ENCODE measurements at regions not wholly inside any gene's neighbourhood (a gene's known extent, or its start where the extent isn't known, plus 50 kb on each side); places are given as distances from the start of the nearest gene placed in this dataset.

DNA sequence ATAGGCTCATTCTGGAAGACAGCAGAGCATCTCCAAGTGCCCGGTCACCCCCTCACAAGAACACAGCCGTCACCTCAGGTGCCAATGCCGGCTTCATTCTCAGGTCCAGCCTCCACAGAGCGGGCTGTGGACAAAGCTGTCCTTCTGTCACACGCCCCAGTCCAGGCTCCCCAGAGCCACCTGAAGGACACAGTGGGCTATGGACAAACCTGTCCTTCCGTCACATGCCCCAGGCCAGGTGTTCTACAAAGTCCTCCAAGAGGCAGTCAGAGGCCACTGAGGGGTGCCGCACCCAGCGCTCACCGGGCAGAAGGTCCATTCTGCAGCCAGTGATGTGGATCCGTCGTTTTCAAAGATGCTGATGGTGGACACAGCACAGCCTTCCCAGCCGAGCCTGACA, 173.2 kb upstream of the PPP2R2D start:
- no peak for DNase-seq (ENCODE audit: extremely low read depth in 1 of 11, low read depth in 9 of 11, low spot score in 4 of 11)

DNA sequence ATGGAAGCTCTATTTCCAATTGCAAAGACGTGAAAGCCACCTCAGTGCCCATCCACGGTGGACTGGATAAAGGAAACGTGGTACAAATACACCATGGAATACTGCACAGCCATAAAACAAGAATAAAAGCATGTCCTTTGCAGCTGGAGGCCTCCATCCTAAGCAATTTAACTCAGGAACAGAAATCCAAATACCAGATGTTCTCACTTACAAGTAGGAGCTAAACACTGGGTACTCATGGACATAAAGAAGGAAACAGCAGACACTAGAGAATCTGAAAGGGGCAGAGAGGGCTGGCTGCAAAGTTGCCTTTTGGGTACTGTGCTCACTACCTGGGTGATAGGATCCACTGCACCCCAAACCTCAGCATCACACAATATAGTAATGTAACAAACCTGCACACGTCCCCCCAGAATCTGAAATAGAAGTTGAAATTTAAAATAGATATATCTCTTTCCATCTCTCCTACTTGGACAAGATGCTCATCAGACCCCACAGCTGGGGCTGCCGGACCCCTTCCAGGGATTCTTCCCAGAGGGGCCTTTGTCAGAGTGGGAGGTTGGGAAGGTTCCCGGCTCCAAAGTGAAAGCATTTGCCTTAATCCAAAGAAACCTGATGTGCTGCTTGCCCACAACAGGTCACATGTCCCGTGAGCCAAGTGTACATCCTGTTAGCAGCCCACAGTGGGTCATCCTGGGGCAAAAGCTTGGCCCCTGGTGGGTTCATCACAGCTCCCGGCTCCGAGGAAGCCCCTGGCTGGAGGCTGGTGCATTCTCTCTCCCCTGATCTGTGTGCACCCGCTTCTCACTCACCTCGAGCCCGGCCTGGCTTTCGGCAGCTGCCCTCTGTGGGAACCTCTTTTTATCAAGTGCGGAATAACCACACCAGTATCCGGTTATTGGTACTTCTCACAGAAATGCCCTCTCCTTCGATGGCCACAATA, 172.3 kb upstream of the PPP2R2D start:
- no peak for DNase-seq (ENCODE audit: extremely low read depth in 1 of 11, low read depth in 9 of 11, low spot score in 4 of 11)

DNA sequence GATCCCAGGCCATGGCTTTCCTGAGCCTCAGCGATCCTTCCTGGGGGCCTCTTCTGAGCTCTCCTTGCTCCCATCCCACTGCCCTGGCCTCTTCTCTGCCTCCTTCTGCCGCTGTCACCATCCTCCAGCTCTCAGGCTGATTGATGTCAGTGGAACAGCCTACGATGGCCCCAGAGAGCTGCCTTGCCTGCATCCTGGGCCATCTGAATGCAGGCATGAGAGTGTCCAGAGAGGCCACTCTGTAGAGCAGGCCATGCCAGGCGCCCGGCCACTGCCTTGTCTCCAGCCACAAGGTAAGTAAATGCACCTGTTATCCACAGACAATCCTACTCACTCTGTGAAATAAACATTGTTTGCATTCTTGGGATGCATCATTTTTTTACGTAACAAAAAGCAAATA, 171.4 kb upstream of the PPP2R2D start:
- no peak for DNase-seq (ENCODE audit: extremely low read depth in 1 of 11, low read depth in 9 of 11, low spot score in 4 of 11)

DNA sequence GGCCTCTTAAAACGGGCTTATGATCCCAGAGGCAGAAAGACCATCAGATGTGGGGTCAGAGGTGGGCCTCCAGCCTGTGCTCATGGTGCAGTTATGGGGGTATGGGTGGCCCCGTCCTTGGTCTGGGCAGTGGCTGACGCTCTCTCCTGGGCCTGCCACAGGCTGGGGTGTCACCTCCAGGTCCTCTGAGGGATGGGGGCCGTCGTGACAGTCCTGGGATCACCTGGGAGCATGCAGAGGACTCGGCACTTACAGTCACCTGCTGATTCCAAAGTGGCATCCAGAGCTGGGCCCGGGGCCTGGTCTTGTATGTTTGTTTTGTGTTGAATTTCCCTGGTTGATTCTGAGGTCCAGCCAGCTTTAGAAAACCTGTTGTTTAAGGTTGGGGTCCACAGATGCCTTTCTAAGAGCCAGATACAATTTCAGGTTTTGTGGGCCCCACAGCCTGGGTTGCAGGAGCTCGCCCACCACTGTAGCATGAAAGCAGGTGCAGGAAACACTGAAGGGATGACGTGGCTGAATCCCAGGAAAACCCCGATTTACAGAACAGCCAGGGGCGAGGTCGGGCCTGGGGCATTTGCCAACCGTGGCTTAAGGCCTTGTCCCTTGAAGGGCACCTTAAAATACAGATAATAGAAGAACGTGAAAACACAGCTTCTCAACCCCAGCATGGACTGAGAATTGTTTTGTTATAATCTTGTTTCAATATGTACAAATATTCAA, 170.7 kb upstream of the PPP2R2D start:
- no peak for DNase-seq (ENCODE audit: extremely low read depth in 1 of 11, low read depth in 9 of 11, low spot score in 4 of 11)

DNA sequence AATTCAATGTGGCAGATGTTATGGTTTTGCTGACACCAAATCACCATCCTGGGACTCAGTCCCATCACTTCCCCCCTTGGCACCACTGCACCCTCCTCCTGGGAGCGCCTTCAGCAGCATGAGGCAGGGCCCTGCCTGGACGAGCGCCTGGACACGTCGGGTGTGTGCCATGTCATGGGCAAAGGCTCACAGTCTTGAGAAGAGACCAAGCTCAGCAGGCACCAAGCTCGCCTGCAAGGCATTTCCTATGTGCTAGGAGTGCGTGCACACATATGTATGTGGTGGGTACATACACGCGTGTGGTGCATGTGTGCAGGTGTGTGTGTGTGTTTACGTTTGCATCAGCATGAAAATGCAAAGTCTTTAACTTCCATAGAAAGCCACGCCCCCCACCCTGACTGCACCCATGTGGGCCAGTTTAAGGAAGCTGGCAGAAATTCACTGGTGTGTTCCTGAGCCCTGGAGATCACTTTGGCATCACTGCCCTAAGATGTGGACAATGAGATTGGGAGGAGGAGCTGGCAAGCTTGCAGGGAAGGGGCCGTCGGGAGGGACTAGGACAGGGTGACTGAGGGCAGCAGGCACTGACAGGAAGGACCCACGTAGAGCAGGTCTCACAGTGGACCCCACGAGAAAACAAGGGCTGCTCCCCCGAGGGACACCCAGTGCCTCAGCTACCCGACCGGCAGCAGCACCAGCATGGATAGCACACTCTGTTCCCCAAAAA, 169.9 kb upstream of the PPP2R2D start:
- no peak for DNase-seq (ENCODE audit: extremely low read depth in 1 of 11, low read depth in 9 of 11, low spot score in 4 of 11)

DNA sequence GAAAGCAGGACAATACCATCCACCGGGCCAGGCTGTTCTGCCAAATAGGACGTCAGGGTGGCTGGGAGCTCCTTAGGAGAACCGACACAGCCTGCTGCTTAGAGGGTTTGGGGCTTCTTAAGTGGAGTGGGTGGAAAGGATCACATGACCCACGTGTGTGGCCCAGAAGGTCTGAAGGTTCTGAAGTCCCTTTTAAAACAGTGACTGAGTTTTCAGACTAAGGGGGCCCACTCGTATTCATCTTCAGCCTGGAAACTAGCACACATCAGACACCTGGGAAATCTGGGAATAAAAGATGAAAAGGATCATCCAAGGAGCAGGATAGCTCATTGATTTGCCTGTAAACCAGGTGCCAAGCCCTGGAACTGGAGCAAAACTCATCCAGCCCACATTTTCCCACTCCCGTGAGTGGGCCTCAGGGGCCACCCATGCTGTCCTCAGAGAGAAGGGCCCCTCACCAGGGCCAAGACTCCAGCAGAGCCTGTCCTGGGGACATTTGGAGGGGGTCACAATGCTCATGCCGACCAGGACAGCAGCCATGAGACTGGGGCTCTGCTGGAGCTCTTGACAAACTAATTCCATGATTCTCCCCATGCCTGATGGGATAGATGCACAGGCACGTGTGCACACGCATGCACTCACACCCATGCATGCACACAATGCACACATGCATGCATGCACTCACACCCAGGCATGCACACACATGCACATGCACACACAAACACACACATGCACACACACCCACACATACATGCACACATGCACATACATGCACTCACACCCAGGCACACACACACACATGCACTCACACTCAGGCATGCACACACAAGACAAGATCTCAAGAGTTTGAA, 168.8 kb upstream of the PPP2R2D start:
- DNase-seq (ENCODE audit: extremely low read depth in 1 of 11, low read depth in 9 of 11, low spot score in 4 of 11): no peak

DNA sequence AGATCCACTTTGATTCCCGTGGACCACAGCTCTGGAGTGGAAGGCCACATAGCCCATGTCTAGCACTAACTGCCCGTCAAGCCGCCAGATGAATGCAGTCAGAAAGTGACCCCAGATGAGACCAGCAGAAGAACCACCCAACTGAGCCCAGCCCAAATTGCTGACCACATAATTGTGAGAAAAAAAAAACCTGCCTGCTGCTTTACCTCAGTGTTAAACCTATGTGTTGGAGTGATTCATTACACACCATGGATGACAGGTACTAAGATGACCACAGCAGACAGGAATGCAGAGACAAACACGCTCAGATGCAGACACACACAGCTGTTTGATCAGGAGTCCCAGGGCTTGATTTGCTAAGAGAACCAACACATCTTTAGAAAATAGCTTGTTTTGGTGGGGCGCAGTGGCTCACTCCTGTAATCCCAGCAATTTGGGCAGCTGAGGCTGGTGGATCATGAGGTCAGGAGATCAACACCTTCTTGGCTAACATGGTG, 168.1 kb upstream of the PPP2R2D start:
- no peak for DNase-seq (ENCODE audit: extremely low read depth in 1 of 11, low read depth in 9 of 11, low spot score in 4 of 11)

DNA sequence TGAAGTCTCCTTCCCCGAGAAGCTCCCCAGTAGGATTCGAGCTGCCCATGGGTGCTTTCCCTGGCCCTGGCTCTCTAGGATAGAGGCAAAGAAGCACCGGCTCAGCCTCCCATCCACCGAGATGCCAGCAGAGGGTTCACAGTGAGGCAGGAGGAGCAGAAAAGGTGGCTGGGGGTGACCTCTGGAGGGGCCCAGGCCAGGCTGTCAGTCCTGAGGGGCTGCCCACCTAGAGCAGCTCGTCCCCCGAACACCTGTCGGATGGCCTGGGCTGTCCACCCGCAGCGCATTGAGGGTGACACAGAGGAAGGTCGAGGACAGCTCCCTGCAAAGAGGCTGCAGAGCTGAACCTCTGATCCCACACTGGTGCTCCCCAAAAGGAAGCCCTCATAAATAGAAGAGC, 167.2 kb upstream of the PPP2R2D start:
- DNase-seq (ENCODE audit: extremely low read depth in 1 of 11, low read depth in 9 of 11, low spot score in 4 of 11): no peak

DNA sequence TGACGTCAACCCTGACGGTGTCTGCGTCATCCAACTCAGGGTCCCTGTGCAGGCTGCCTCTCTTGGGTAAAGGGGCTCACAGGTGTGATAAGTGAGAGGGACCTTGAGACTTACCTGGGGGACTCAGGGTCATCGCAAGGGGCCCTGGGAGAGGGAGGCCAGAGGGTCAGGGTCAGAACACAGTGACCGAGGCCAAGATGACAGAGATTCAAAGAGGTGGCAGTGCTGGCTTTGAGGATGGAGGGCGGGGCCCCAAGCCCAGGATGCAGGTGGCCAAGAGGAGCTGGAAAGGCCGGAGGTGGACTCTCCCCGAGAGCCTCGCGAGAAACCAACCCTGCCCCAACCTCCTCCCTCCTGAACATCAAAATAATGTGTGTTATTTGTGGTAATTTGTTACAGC, 165.2 kb upstream of the PPP2R2D start:
- DNase-seq (ENCODE audit: extremely low read depth in 1 of 11, low read depth in 9 of 11, low spot score in 4 of 11): no peak

DNA sequence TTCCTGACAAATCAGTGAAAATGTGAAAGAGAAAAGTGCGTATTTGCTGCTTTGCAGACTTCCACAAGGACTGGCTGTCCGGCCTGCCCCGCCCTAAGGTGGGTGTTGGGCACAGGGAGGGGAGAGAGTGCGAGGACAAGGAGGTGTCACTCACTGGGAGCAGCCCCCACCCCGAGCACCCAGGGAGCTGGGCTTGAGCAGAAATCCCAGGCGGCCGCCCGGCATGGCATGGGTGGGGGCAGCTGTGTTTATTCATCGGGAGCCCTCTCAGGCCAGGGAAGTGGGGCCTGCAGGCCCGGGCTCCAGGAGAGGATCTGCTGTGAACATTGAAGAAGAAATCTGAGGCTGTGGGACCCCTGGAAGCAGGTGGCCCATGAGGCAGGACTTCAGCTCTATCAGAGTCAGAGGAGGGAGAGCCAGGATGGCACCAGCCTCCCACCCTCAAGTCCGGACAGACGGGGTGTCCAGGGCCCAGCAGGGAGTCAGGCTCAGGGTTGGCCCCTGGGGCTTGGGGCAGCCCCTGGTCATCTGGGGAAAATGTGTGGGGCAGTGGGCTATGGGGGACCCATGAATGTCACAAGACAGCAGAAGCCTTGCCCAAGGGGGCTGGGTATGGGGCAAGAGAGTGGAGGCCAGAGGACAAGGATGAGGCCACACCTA, 164.4 kb upstream of the PPP2R2D start:
- DNase-seq (ENCODE audit: extremely low read depth in 1 of 11, low read depth in 9 of 11, low spot score in 4 of 11): no peak

DNA sequence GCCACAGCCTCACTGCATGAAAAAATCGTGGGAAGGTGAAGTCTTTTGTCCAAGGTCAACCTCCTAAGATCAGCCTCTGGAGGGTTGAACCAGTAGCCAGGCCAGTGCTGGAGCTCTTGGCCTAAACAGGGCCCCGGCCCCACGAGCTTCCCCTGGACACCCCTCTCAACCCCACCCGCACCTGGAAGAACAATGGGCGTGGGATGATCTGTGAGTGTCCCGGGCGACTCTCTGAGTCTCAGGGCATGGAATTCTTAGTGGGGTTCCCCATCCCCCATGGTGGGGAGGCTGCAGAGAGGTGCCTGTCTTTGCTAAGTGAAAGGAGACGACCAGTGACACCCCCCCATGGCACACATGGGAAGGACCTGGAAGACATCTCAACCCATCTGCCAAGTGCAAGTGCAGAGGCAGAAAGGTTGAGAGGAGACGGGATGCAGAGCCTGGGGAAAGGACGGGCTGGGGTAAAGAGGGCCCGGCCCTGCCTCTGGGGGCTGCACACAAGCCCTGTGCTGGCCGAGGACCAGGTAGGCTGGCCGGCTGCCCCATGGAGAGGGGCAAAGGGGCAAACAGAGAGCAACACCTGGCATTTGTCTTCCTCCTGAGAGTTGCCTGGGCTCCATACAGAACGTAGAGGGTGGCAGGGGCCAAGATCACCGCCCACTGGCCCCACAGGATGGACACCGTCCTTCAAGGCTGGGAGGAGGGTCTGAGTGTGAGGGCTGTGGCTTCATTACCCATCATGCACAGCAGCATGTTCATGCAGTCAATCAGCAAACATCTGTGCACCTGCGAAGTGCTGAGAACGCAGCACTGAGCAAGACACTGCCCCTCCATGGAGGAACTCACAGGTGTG, 163.0 kb upstream of the PPP2R2D start:
- DNase-seq (ENCODE audit: extremely low read depth in 1 of 11, low read depth in 9 of 11, low spot score in 4 of 11): no peak

DNA sequence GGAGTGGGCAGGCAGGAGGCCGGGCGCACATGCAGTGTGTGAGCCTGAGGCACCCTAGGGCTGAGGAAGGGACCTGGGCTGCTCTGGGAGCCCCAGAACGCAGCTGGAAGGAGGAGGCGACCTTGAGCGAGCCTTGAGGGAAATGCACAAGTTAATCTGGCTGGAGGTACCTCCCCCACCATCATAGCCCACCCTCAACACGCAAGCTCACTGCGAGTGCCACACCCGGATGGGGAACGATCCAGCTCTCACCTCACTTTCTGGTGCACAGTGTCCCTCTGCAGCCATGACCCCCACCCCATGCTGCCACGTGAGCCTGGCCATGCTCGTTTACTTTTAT, 162.4 kb upstream of the PPP2R2D start:
- no peak for DNase-seq (ENCODE audit: extremely low read depth in 1 of 11, low read depth in 9 of 11, low spot score in 4 of 11)

DNA sequence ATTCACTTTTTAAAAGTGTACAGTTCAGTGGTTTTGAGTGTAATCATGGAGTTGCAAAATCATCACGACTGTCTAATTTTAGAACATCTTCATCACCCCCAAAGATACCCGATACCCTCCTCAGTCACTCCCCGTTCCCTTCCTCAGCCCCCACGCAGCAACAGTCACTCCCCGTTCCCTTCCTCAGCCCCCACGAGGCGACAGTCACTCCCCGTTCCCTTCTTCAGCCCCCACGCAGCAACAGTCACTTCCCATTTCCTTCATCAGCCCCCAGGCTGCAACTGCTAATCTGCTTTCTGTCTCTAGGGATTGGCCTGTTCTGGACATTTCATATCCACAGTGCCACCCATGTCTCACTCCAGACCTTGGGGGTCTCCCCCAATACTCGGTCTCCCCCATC, 161.6 kb upstream of the PPP2R2D start:
- DNase-seq (ENCODE audit: extremely low read depth in 1 of 11, low read depth in 9 of 11, low spot score in 4 of 11): no peak

DNA sequence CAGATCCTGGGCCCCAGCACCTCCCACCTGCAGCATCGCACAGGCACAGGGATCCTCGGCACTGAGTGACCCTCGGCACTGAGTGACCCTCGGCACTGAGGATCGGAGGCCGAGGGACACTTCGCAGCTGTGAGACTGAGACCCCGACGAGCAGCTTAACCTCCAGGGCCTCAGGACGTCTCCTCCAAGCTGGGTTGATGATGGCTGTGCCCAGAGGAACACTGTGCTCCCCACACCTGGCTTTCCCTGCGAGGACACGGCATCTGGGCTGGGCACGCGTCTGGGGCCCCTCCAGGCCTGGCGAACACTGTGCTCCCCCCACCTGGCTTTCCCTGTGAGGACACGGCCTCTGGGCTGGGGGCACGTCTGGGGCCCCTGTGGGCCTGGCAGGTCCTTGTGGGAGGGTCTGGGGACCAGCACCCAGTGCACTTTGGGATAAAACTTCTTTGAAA, 158.3 kb upstream of the PPP2R2D start:
- DNase-seq (ENCODE audit: extremely low read depth in 1 of 11, low read depth in 9 of 11, low spot score in 4 of 11): no peak

DNA sequence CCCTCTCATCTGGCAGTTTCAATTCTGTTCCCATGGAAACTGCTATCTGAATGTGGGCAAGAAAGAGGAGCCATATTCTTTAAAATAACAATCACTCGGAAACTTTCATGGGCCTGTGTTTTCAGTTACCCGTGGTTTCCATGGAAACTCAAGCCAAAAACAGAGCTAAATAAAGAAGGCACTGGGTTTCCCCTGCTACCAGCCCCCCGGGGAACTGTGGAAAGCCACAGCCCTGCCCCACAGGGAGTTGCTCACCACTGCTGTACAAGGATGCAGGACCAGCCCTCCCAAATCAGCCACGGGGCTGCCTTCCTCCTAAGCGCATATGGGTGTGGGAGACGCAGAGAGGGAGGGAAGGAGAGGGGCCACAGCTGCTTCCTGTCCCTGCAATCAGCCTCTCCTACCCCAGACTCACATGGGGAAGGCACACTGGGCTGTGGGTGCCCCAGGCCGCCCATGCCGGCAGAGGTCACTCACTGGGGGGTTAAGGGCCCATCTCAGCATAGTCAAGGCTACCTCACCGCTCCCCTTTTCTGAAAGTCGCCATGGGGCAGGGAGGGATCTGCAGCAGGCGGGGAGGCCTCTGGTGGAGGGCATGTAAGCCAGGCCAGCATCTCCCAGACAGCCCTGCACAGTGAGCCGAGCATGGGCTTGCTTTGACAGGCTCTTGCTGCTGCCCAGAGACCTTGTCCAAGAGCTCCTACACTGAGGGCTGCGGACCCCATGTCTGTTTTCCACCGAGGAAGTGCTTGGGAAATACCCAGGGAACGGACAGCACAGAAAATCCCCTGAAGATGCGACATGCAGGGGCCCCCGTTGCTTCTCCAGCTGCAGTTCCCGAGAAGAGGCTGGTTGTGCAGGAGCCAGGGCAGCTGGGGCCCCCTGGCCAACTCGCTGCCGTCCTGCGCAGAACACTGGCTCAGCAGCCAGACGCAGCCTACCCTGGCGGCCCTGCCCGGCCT, 157.3 kb upstream of the PPP2R2D start:
- peak in 1 of 11 donors; percentile 26 for DNase-seq (ENCODE audit: extremely low read depth in 1 of 11, low read depth in 9 of 11, low spot score in 4 of 11)

DNA sequence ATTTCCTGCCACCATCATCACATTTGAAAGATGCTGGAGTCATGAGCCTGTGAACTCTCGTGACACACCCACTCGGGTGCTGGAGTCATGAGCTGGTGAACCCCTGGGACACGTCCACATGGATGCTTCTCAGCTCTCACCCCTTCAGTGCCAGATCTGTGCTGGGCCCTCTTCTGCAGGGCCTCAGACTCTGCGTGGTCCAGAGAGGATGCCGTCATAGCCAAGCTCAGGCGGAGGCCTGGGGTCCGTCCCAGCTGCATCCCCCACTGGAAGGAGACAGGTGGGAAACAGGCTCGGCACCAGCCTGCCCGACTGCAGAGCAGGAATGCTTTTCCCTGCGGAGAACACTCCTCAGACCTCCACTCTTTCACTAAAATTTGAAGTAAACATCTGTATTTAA, 156.5 kb upstream of the PPP2R2D start:
- no peak for DNase-seq (ENCODE audit: extremely low read depth in 1 of 11, low read depth in 9 of 11, low spot score in 4 of 11)
